HEK293 (cell line): ENCODE measurements at regions not wholly inside any gene's neighbourhood (a gene's known extent, or its start where the extent isn't known, plus 50 kb on each side); places are given as distances from the start of the nearest gene placed in this dataset.

Source experiments
- CTCF ChIA-PET: fragments of 350-600 bp; formaldehyde crosslinking; extraction: SDS; loops from one replicate; lab custom pipeline; 2021; ENCODE audit warnings: antibody characterized with exemption; lab: Yijun Ruan, JAX
- POLR2A ChIA-PET: fragments of 300-600 bp; formaldehyde crosslinking; extraction: SDS; loops from one replicate; lab custom pipeline; 2020; ENCODE audit warnings: antibody characterized with exemption, inconsistent platforms; lab: Yijun Ruan, JAX
- H3K27ac ChIP-seq: fragments of 200-500 bp; sonication (Bioruptor generic); 2 replicates; pipeline ENCODE4 v1.5.1; 2014; ENCODE audit warnings: low read depth, low read length, control low read depth, inconsistent platforms; ENCODE audit errors: extremely low read depth
- H3K36me3 ChIP-seq, 2 experiments: fragments of 200-500 bp in 1 of 2; sonication (Bioruptor generic) in 1 of 2; 1 replicate in 1 of 2; 2 replicates in 1 of 2; pipeline ENCODE4 v1.5.1; 2014 to 2017; ENCODE audit warnings: inconsistent platforms in 2 of 2, low read length in 2 of 2; ENCODE audit not compliant: control insufficient read depth in 2 of 2, insufficient read depth in 1 of 2
- H3K4me1 ChIP-seq: fragments of 200-500 bp; sonication (Bioruptor generic); 2 replicates; pipeline ENCODE4 v1.5.1; 2014; ENCODE audit warnings: mild to moderate bottlenecking, low read length, inconsistent platforms; ENCODE audit not compliant: control insufficient read depth, insufficient read depth
- H3K4me3 ChIP-seq: 2 replicates; pipeline ENCODE4 v1.5.1; 2011; ENCODE audit warnings: low read depth, mild to moderate bottlenecking, control low read depth, low read length, moderate library complexity
- H3K9me3 ChIP-seq: fragments of 200-500 bp; sonication (Bioruptor generic); 2 replicates; pipeline ENCODE4 v1.5.1; 2014; ENCODE audit warnings: low read depth, low read length, inconsistent platforms; ENCODE audit not compliant: control insufficient read depth, insufficient read depth
- BCL11B ChIP-seq: fragments of 450-650 bp; formaldehyde crosslinking; IDR thresholded peaks from 2 replicates; pipeline ENCODE4 v1.5.1; 2016; ENCODE audit warnings: low read depth, missing biosample characterization, missing genetic modification characterization
- EGR2 ChIP-seq: fragments of 450-650 bp; formaldehyde crosslinking; IDR thresholded peaks from 2 replicates; pipeline ENCODE4 v1.5.1; 2016; ENCODE audit warnings: low read depth, missing biosample characterization, missing genetic modification characterization
- HIC1 ChIP-seq: fragments of 450-650 bp; formaldehyde crosslinking; IDR thresholded peaks from 2 replicates; pipeline ENCODE4 v1.5.1; 2016; ENCODE audit warnings: missing biosample characterization, missing genetic modification characterization
- MEIS1 ChIP-seq: sonication (generic); formaldehyde crosslinking; IDR thresholded peaks from 2 replicates; pipeline ENCODE4 v1.8.1; 2022; ENCODE audit warnings: missing genetic modification reagents, mild to moderate bottlenecking, borderline replicate concordance
- MYNN ChIP-seq: fragments of 450-650 bp; formaldehyde crosslinking; IDR thresholded peaks from 2 replicates; pipeline ENCODE4 v1.5.1; 2016; ENCODE audit warnings: missing biosample characterization, missing genetic modification characterization, borderline replicate concordance
- ZBTB26 ChIP-seq: fragments of 450-650 bp; formaldehyde crosslinking; optimal IDR thresholded peaks from 2 replicates; pipeline ENCODE3; 2016; ENCODE audit warnings: missing biosample characterization, mild to moderate bottlenecking, missing genetic modification characterization
- ZFP41 ChIP-seq: fragments of 450-650 bp; formaldehyde crosslinking; IDR thresholded peaks from 2 replicates; pipeline ENCODE4 v1.5.1; 2016; ENCODE audit warnings: missing biosample characterization, missing genetic modification characterization, borderline replicate concordance
- ZNF112 ChIP-seq: fragments of 450-650 bp; formaldehyde crosslinking; IDR thresholded peaks from 2 replicates; pipeline ENCODE4 v1.5.0; 2017; ENCODE audit warnings: missing biosample characterization, missing genetic modification characterization
- ZNF138 ChIP-seq: fragments of 450-650 bp; formaldehyde crosslinking; IDR thresholded peaks from 2 replicates; pipeline ENCODE4 v1.5.1; 2016; ENCODE audit warnings: missing biosample characterization, missing genetic modification characterization, borderline replicate concordance
- ZNF157 ChIP-seq: fragments of 450-650 bp; formaldehyde crosslinking; IDR thresholded peaks from 2 replicates; pipeline ENCODE4 v1.5.1; 2016; ENCODE audit warnings: missing biosample characterization, missing genetic modification characterization
- ZNF24 ChIP-seq: fragments of 450-650 bp; formaldehyde crosslinking; IDR thresholded peaks from 2 replicates; pipeline ENCODE4 v1.5.1; 2016; ENCODE audit warnings: missing biosample characterization, missing genetic modification characterization
- ZNF292 ChIP-seq: fragments of 450-650 bp; formaldehyde crosslinking; IDR thresholded peaks from 2 replicates; pipeline ENCODE4 v1.5.1; 2016; ENCODE audit warnings: low read depth, missing biosample characterization, missing genetic modification characterization, borderline replicate concordance
- ZNF366 ChIP-seq: fragments of 450-650 bp; formaldehyde crosslinking; conservative IDR thresholded peaks from 2 replicates; pipeline ENCODE4 v1.5.1; 2016; ENCODE audit warnings: missing biosample characterization, missing genetic modification characterization
- ZNF394 ChIP-seq: fragments of 450-650 bp; formaldehyde crosslinking; IDR thresholded peaks from 2 replicates; pipeline ENCODE4 v1.5.1; 2016; ENCODE audit warnings: missing biosample characterization, missing genetic modification characterization, mild to moderate bottlenecking, moderate library complexity, borderline replicate concordance
- ZNF488 ChIP-seq: fragments of 450-650 bp; formaldehyde crosslinking; IDR thresholded peaks from 2 replicates; pipeline ENCODE4 v1.5.1; 2016; ENCODE audit warnings: missing biosample characterization, missing genetic modification characterization
- ZNF530 ChIP-seq: fragments of 450-650 bp; formaldehyde crosslinking; IDR thresholded peaks from 2 replicates; pipeline ENCODE4 v1.5.1; 2016; ENCODE audit warnings: low read depth, missing biosample characterization, missing genetic modification characterization
- ZNF580 ChIP-seq: fragments of 450-650 bp; formaldehyde crosslinking; IDR thresholded peaks from 2 replicates; pipeline ENCODE4 v1.5.1; 2016; ENCODE audit warnings: missing biosample characterization, missing genetic modification characterization
- ZNF664 ChIP-seq: fragments of 450-650 bp; formaldehyde crosslinking; IDR thresholded peaks from 2 replicates; pipeline ENCODE4 v1.5.1; 2016; ENCODE audit warnings: missing biosample characterization, missing genetic modification characterization
- ZSCAN30 ChIP-seq: fragments of 450-650 bp; IDR thresholded peaks from 2 replicates; pipeline ENCODE4 v1.5.1; 2018; ENCODE audit warnings: missing biosample characterization, mild to moderate bottlenecking, missing genetic modification characterization, moderate library complexity
- ZSCAN4 ChIP-seq: fragments of 450-650 bp; formaldehyde crosslinking; IDR thresholded peaks from 2 replicates; pipeline ENCODE4 v1.5.1; 2017; ENCODE audit warnings: missing biosample characterization, missing genetic modification characterization

GRCh38 chr1:82979593-82980236, 1019.2 kb downstream of the TTLL7 start:
- no peak overlapping the region for H3K27ac ChIP-seq
- 0 out of 2 replicates have a peak, but pooled peaks cover 2% of the 10 kb centered on the region for H3K4me1 ChIP-seq
- TF ChIP-seq ZSCAN4 (tag by site-specific recombination) (no peak), EGR2 (tag by site-specific recombination) (no peak), ZNF530 (no peak), ZNF664 (tag by site-specific recombination) (no peak), ZNF488 (no peak), ZFP41 (tag by site-specific recombination) (no peak), BCL11B (no peak), ZBTB26 (tag by site-specific recombination) (no peak), ZNF394 (no peak), ZNF366 (tag by site-specific recombination) (no peak), ZNF112 (tag by site-specific recombination) (no peak), HIC1 (tag by site-specific recombination) (no peak), ZNF157 (no peak), ZNF580 (no peak), ZNF292 (tag by site-specific recombination) (no peak), ZSCAN30 (no peak), MEIS1 (no peak), MYNN (no peak), ZNF24 (no peak), ZNF138 (tag by site-specific recombination) (no peak)
- ChIA-PET CTCF (no interaction called here), POLR2A (no interaction called here)
- H3K4me3 ChIP-seq, result no peak overlapping the region
- no peaks in the 10 kb centered on the region for H3K9me3 ChIP-seq
- H3K36me3 ChIP-seq, result no peaks in the 10 kb centered on the region
